GM12872 (cell line): ENCODE measurements at regions not wholly inside any gene's neighbourhood (a gene's known extent, or its start where the extent isn't known, plus 50 kb on each side); places are given as distances from the start of the nearest gene placed in this dataset.

ENCODE experiments used
- TF ChIP-seq, protein P1 (sequence below): IDR thresholded peaks from 3 replicates; pipeline ENCODE4 v1.5.1; 2011; ENCODE audit warnings: low read depth, mild to moderate bottlenecking, low read length, moderate library complexity; ENCODE audit not compliant: insufficient read depth

GRCh38 chr4:36493251-36493650, 211.8 kb downstream of the DTHD1 start:
- TF ChIP-seq, protein P1, sequence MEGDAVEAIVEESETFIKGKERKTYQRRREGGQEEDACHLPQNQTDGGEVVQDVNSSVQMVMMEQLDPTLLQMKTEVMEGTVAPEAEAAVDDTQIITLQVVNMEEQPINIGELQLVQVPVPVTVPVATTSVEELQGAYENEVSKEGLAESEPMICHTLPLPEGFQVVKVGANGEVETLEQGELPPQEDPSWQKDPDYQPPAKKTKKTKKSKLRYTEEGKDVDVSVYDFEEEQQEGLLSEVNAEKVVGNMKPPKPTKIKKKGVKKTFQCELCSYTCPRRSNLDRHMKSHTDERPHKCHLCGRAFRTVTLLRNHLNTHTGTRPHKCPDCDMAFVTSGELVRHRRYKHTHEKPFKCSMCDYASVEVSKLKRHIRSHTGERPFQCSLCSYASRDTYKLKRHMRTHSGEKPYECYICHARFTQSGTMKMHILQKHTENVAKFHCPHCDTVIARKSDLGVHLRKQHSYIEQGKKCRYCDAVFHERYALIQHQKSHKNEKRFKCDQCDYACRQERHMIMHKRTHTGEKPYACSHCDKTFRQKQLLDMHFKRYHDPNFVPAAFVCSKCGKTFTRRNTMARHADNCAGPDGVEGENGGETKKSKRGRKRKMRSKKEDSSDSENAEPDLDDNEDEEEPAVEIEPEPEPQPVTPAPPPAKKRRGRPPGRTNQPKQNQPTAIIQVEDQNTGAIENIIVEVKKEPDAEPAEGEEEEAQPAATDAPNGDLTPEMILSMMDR, result no peak

DNA sequence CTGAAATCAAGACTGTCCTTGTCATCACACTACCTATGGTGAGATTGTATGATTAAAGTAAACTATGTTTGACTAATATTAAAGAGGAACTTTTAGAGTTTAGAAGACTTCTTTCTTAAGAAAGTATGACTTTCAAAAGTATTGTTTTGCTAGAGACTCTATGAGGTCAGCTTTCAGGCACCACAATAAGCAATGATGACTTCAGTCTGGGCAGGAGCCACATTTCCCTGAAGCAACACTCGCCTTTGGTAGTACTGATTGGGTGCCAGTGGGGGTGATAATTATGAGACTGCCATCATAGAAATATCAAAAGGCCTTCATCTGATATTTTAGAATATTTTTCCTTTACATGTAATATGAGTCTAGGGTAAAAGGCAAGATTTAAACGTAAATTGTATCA, 212.6 kb downstream of the DTHD1 start:
- TF ChIP-seq, protein P1, result no peak

- TF ChIP-seq, protein P1, result no peak
Observed at GRCh38 chr4:36494747-36495146, 213.3 kb downstream of the DTHD1 start.

- TF ChIP-seq, protein P1, result no peak
Observed at GRCh38 chr4:36502350-36502749, 220.9 kb downstream of the DTHD1 start.

- TF ChIP-seq, protein P1, result no peak
Observed at GRCh38 chr4:36508394-36508793, 227.0 kb downstream of the DTHD1 start.

GRCh38 chr4:36509845-36510244, 228.4 kb downstream of the DTHD1 start:
- TF ChIP-seq, protein P1, result no peak

DNA sequence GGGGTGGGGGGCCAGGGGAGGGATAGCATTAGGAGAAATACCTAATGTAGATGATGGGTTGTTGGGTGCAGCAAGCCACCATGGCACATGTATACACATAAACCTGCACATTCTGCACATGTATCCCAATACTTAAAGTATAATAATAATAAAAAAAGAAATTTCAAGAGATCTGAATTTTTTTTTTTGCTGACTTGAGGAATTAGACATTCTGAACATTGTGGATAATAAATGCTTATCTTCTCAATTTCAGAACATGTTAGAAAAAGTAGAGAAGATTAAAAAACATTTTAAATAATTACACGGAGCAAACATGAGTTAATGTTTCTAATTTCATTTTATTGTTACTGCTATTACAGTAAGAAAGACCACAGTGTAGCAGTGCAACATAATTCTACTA, 230.4 kb downstream of the DTHD1 start:
- TF ChIP-seq, protein P1, result no peak

DNA sequence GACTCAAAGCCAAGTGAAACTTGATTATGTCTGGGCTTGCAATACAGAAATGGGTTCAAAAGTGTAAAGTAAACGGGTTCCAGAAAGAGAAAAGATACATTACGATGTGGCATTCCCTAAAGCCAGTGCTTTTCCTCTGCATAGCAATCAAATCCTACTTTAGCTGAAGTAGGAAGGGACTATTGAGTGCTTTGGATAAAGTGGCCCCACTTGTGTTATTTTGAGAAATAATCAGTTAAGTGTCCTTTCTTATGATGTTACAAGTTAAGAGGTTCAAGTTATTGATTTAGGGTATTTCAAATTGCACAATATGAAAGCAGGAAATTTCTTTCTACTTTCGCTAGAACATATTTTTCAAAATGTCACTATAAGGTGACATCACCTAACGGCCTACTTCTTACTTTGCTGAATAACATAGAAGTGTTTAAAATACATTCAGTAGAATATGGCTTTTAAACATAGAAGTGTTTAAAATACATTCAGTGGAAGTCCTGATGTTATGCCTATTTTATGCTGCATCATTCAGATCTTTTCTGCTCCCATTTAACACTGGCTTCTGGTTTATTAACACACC, 235.2 kb downstream of the DTHD1 start:
- TF ChIP-seq, protein P1, result no peak
